Thoracic aorta (tissue), 2 donors: ENCODE measurements at regions not wholly inside any gene's neighbourhood (a gene's known extent, or its start where the extent isn't known, plus 50 kb on each side); places are given as distances from the start of the nearest gene placed in this dataset.
"Not testable (repeated sequence)": the region's sequence is repeated elsewhere in the genome, so short reads cannot be mapped to it uniquely, and the experiment has no call there.

Source experiments
- ATAC-seq: fragments of 150-250 bp; one replicate; pipeline ENCODE4 v1.8.0; 2017; ENCODE audit warnings: low read depth; ENCODE audit not compliant: insufficient number of reproducible peaks, low FRiP score
- DNase-seq: peaks from one replicate; pipeline ENCODE4 v3.0.0-alpha.2; 2020; ENCODE audit warnings: low spot score
- H3K27ac ChIP-seq, 2 donors: fragments of 200-600 bp; sonication (generic); 1 replicate in 1 of 2; 2 replicates in 1 of 2; pipeline ENCODE4 v1.5.1; 2016; ENCODE audit warnings: mild to moderate bottlenecking in 2 of 2, moderate library complexity in 2 of 2
- H3K27me3 ChIP-seq: fragments of 200-600 bp; sonication (generic); replicated peaks from 2 replicates; pipeline ENCODE4 v1.6.0; 2016; ENCODE audit warnings: mild to moderate bottlenecking; ENCODE audit not compliant: insufficient read depth
- H3K36me3 ChIP-seq: fragments of 200-600 bp; sonication (generic); one replicate; pipeline ENCODE4 v1.5.1; 2016
- H3K4me1 ChIP-seq, 2 donors: fragments of 200-600 bp; sonication (generic); 1 replicate in 1 of 2; 2 replicates in 1 of 2; pipeline versions ENCODE4 v1.5.1 to v1.6.0; 2016; ENCODE audit warnings: low read depth in 2 of 2, mild to moderate bottlenecking in 1 of 2; ENCODE audit not compliant: control insufficient read depth in 1 of 2
- H3K4me3 ChIP-seq: fragments of 200-600 bp; sonication (generic); 2 replicates; pipeline ENCODE4 v1.5.1; 2016; ENCODE audit warnings: mild to moderate bottlenecking
- H3K9me3 ChIP-seq: fragments of 200-600 bp; sonication (generic); 2 replicates; pipeline ENCODE4 v1.5.1; 2016
- TF ChIP-seq, protein P1 (sequence below): fragments of 200-600 bp; sonication (generic); IDR thresholded peaks from one replicate; pipeline ENCODE4 v1.5.1; 2019; ENCODE audit warnings: antibody characterized with exemption

DNA sequence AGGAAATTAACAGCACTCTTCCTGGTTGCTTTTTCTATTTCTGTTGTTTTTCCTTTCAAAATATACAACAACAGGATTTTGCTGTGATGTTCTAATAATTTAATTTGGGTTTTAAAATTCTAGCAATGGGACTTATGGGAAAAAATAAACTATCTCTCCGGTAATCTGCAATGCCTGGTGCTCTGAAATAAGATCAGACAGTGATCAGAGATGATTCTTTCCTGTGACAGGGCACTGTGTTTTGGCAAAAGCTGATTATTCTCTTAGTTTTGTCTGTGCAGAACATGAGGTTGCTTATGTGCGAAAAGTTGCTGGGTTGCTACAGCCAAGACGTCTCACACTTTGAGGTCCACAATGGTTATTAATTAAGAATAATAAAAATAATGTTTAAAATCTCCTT, 291.7 kb downstream of the FBXO8 start:
- H3K9me3 ChIP-seq: no peaks in the 10 kb centered on the region
- H3K27me3 ChIP-seq: no peaks in the 10 kb centered on the region
- TF ChIP-seq, protein P1, sequence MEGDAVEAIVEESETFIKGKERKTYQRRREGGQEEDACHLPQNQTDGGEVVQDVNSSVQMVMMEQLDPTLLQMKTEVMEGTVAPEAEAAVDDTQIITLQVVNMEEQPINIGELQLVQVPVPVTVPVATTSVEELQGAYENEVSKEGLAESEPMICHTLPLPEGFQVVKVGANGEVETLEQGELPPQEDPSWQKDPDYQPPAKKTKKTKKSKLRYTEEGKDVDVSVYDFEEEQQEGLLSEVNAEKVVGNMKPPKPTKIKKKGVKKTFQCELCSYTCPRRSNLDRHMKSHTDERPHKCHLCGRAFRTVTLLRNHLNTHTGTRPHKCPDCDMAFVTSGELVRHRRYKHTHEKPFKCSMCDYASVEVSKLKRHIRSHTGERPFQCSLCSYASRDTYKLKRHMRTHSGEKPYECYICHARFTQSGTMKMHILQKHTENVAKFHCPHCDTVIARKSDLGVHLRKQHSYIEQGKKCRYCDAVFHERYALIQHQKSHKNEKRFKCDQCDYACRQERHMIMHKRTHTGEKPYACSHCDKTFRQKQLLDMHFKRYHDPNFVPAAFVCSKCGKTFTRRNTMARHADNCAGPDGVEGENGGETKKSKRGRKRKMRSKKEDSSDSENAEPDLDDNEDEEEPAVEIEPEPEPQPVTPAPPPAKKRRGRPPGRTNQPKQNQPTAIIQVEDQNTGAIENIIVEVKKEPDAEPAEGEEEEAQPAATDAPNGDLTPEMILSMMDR: no peak
- no peak for DNase-seq
- H3K4me1 ChIP-seq: no peaks in the 10 kb centered on the region
- no peak for ATAC-seq
- H3K27ac ChIP-seq: no peak overlapping the region
- H3K36me3 ChIP-seq: no peaks in the 10 kb centered on the region
- H3K4me3 ChIP-seq: no peak overlapping the region

DNA sequence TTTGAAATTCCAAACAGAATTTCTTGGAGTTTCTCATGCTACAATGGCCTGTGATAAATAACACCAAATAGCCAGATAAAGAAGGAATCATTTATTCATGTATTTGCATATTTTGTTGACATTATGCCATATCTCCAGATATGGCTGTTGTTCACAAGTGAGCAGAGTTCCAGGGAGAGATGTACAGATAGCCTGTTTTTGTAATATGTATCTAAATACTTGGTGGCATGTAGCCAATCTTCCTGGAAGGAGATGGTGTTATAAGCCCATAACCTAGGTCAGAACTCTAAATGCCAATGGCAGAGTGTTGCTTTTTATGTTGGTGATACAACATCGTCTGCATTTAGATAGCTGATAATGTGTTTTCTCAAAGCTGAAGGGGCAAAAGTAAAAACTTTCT, 292.2 kb downstream of the FBXO8 start:
- H3K9me3 ChIP-seq: no peaks in the 10 kb centered on the region
- DNase-seq (no peak), ATAC-seq (no peak)
- no peak overlapping the region for H3K27ac ChIP-seq
- H3K4me1 ChIP-seq: no peaks in the 10 kb centered on the region
- no peak overlapping the region for H3K4me3 ChIP-seq
- H3K27me3 ChIP-seq: no peaks in the 10 kb centered on the region
- TF ChIP-seq, protein P1: no peak
- no peaks in the 10 kb centered on the region for H3K36me3 ChIP-seq

DNA sequence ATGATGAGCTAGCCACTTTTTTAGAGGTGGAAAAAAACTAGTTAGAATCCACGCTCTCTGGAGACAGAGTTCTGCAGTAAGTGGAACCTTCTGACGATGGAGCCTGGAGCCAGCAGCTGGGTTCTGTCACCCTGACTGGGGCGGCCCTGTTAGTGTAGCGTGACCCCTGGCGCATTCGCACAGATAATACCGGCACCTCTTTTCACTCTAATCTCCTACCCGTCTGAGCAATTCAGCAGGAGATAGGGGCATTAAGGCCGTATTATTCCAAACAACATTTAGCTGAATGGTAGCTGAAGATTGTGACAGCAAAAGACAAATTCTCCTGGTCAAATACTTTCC, 292.6 kb downstream of the FBXO8 start:
- no peaks in the 10 kb centered on the region for H3K4me1 ChIP-seq
- H3K4me3 ChIP-seq: no peak overlapping the region
- H3K36me3 ChIP-seq: no peaks in the 10 kb centered on the region
- DNase-seq (no peak), ATAC-seq (no peak)
- TF ChIP-seq, protein P1: no peak
- no peaks in the 10 kb centered on the region for H3K9me3 ChIP-seq
- H3K27me3 ChIP-seq: no peaks in the 10 kb centered on the region
- H3K27ac ChIP-seq: no peak overlapping the region

DNA sequence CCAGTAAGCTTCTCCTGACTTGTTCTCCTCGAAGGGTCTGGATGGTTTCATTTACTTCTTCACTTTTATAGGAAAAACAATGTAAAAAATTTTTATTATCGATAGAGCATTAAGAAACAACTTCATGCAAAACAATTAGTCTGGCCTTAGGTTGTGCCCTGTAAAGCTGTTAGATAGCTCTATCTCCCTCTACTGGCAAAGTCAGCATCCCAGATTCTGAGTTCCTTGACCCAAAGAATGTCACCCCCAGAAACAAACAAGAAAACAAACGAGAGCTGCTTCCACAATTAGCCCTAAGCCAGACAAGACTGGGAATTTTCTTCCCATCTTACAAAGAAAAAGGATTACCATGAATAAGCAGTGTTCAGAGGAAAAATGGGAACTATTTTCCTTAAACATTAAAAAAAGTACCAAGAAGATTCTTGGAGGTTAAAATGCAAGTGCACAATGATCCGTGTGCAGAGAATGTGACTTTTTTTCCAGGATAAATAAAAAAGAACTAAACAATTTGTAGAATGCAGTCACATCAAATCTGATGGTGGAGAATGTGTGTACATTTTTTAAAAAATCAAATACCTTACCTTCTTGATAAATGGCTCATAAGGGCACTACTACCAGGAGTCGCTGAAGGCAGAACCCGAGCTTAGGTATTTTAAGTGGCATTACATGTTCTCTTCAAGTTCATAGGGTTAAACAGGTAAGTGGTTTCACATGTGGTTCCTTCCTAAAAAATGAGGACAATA, 293.2 kb downstream of the FBXO8 start:
- ATAC-seq (no peak), DNase-seq (no peak)
- H3K27ac ChIP-seq: no peak overlapping the region
- H3K36me3 ChIP-seq: no peaks in the 10 kb centered on the region
- no peaks in the 10 kb centered on the region for H3K9me3 ChIP-seq
- TF ChIP-seq, protein P1: peak; percentile 60
- H3K4me1 ChIP-seq: no peaks in the 10 kb centered on the region
- H3K27me3 ChIP-seq: no peaks in the 10 kb centered on the region
- H3K4me3 ChIP-seq: no peak overlapping the region

DNA sequence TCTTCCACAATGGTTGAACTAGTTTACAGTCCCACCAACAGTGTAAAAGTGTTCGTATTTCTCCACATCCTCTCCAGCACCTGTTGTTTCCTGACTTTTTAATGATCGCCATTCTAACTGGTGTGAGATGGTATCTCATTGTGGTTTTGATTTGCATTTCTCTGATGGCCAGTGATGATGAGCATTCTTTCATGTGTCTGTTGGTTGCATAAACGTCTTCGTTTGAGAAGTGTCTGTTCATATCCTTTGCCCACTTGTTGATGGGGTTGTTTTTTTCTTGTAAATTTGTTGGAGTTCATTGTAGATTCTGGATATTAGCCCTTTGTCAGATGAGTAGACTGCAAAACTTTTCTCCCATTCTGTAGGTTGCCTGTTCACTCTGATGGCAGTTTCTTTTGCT, 319.9 kb downstream of the FBXO8 start:
- H3K27me3 ChIP-seq, H3K4me1 ChIP-seq, H3K4me3 ChIP-seq, H3K27ac ChIP-seq, ATAC-seq, H3K36me3 ChIP-seq, H3K9me3 ChIP-seq, DNase-seq: not testable (repeated sequence)

DNA sequence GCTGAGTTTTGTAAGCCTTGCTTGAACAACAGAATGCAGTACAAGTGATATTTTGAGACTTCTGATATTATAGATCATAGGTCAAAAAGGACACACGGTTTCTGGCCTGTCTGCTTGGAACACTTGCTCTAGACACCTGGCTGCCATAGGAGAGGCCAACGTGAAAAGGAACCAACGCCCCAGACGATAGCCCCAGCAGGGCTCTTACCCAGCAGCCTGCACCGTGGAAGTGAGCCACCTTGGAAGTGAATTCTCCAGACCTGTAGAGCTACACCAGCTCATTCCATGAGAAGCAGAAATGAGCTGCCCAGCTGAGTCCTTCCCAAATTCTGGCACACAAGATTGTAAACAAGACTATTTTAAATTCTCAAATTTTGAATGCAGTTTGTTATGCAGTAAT, 323.1 kb downstream of the FBXO8 start:
- no peaks in the 10 kb centered on the region for H3K36me3 ChIP-seq
- DNase-seq: no peak

More for the DNA sequence above, 323.1 kb downstream of the FBXO8 start:
- Histone ChIP-seq H3K27ac (no peak overlapping the region), H3K4me1 (peaks cover 0 to 11% of the 10 kb centered on the region in 2 donors), H3K27me3 (no peaks in the 10 kb centered on the region), H3K4me3 (no peak overlapping the region), H3K9me3 (no peaks in the 10 kb centered on the region)
- TF ChIP-seq, protein P1: no peak
- ATAC-seq: no peak
